Ishikawa (cell line): ENCODE measurements at regions not wholly inside any gene's neighbourhood (a gene's known extent, or its start where the extent isn't known, plus 50 kb on each side); places are given as distances from the start of the nearest gene placed in this dataset.

Experiments
- CEBPB ChIP-seq: IDR thresholded peaks from 2 replicates; pipeline ENCODE4 v1.6.1; 2012
- CREB1 ChIP-seq: IDR thresholded peaks from 2 replicates; pipeline ENCODE4 v1.6.1; 2012; ENCODE audit warnings: low read depth
- EGR1 ChIP-seq: IDR thresholded peaks from 2 replicates; pipeline ENCODE4 v1.6.1; 2012
- EP300 ChIP-seq: IDR thresholded peaks from 2 replicates; pipeline ENCODE4 v1.6.1; 2012; ENCODE audit warnings: borderline replicate concordance
- FOXM1 ChIP-seq: IDR thresholded peaks from 2 replicates; pipeline ENCODE4 v1.6.1; 2012; ENCODE audit warnings: low read depth, borderline replicate concordance
- NFIC ChIP-seq: IDR thresholded peaks from 2 replicates; pipeline ENCODE4 v1.6.1; 2012
- RAD21 ChIP-seq: IDR thresholded peaks from 2 replicates; pipeline ENCODE4 v1.6.1; 2012; ENCODE audit warnings: low read depth
- TAF1 ChIP-seq: IDR thresholded peaks from 2 replicates; pipeline ENCODE4 v1.6.1; 2012; ENCODE audit warnings: low read depth, mild to moderate bottlenecking
- TCF12 ChIP-seq: IDR thresholded peaks from 2 replicates; pipeline ENCODE4 v1.6.1; 2012; ENCODE audit warnings: low read depth
- TEAD4 ChIP-seq: IDR thresholded peaks from 2 replicates; pipeline ENCODE4 v1.6.1; 2012
- USF1 ChIP-seq: IDR thresholded peaks from 2 replicates; pipeline ENCODE4 v1.6.1; 2012
- YY1 ChIP-seq: IDR thresholded peaks from 2 replicates; pipeline ENCODE4 v1.6.1; 2012; ENCODE audit warnings: low read depth
- ZBTB7A ChIP-seq: IDR thresholded peaks from 2 replicates; pipeline ENCODE4 v1.6.1; 2012; ENCODE audit warnings: low read depth
- TF ChIP-seq, protein P1 (sequence below): IDR thresholded peaks from 2 replicates; pipeline ENCODE4 v1.6.1; 2012; ENCODE audit warnings: low read depth, mild to moderate bottlenecking
- TF ChIP-seq, protein P2 (sequence below): IDR thresholded peaks from 2 replicates; pipeline ENCODE4 v1.6.1; 2012

- TF ChIP-seq TEAD4 (no peak), EGR1 (no peak), FOXM1 (no peak), USF1 (no peak), NFIC (no peak), RAD21 (no peak), ZBTB7A (no peak), EP300 (no peak), YY1 (no peak), CREB1 (no peak), TCF12 (no peak), CEBPB (no peak), TAF1 (no peak)
- TF ChIP-seq, protein P1, sequence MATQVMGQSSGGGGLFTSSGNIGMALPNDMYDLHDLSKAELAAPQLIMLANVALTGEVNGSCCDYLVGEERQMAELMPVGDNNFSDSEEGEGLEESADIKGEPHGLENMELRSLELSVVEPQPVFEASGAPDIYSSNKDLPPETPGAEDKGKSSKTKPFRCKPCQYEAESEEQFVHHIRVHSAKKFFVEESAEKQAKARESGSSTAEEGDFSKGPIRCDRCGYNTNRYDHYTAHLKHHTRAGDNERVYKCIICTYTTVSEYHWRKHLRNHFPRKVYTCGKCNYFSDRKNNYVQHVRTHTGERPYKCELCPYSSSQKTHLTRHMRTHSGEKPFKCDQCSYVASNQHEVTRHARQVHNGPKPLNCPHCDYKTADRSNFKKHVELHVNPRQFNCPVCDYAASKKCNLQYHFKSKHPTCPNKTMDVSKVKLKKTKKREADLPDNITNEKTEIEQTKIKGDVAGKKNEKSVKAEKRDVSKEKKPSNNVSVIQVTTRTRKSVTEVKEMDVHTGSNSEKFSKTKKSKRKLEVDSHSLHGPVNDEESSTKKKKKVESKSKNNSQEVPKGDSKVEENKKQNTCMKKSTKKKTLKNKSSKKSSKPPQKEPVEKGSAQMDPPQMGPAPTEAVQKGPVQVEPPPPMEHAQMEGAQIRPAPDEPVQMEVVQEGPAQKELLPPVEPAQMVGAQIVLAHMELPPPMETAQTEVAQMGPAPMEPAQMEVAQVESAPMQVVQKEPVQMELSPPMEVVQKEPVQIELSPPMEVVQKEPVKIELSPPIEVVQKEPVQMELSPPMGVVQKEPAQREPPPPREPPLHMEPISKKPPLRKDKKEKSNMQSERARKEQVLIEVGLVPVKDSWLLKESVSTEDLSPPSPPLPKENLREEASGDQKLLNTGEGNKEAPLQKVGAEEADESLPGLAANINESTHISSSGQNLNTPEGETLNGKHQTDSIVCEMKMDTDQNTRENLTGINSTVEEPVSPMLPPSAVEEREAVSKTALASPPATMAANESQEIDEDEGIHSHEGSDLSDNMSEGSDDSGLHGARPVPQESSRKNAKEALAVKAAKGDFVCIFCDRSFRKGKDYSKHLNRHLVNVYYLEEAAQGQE: no peak
- TF ChIP-seq, protein P2, sequence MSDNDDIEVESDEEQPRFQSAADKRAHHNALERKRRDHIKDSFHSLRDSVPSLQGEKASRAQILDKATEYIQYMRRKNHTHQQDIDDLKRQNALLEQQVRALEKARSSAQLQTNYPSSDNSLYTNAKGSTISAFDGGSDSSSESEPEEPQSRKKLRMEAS: no peak
These were observed 137.9 kb upstream of the MAP9 start for GRCh38 chr4:155514628-155515027.

DNA sequence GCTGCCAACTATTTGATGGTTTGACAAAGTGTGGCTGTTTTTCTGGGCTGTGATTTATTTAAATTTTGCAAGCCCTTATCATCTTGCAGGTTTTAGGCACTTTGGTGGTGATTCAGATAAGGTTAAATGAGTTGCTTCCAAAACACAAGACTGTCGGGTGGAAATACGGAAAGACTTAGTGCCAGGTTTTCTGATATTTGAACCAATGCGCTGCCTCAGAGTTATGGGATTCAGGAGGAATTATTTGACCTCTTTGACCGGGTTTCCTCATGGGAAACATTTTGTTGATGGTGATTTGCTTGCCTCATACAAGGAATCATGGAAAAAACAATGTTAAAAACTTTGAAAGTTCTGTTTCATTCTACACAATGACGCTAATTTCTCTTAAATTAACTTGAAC is 136.1 kb upstream of the MAP9 start:
- no peak for TF ChIP-seq NFIC
- no peak for TF ChIP-seq EGR1
- no peak for TF ChIP-seq TAF1
- TF ChIP-seq CEBPB: no peak
- TF ChIP-seq TCF12: no peak
- TF ChIP-seq USF1: no peak
- TF ChIP-seq, protein P1: no peak

GRCh38 chr4:155512046-155512445 is 135.3 kb upstream of the MAP9 start:
- no peak for TF ChIP-seq TAF1
- TF ChIP-seq RAD21: no peak
- no peak for TF ChIP-seq YY1
- no peak for TF ChIP-seq EGR1
- TF ChIP-seq TEAD4: no peak
- TF ChIP-seq EP300: no peak

GRCh38 chr4:155510771-155511170 is 134.0 kb upstream of the MAP9 start:
- no peak for TF ChIP-seq ZBTB7A
- no peak for TF ChIP-seq RAD21
- no peak for TF ChIP-seq CEBPB
- TF ChIP-seq FOXM1: no peak
- no peak for TF ChIP-seq NFIC
- TF ChIP-seq EP300: no peak
- TF ChIP-seq TCF12: no peak
- TF ChIP-seq YY1: no peak
- TF ChIP-seq, protein P2: no peak
- TF ChIP-seq USF1: no peak
- TF ChIP-seq TAF1: no peak
- TF ChIP-seq EGR1: no peak
- TF ChIP-seq TEAD4: no peak
- TF ChIP-seq CREB1: no peak
- TF ChIP-seq, protein P1: no peak
